ENCODE measurements at regions not wholly inside any gene's neighbourhood (a gene's known extent, or its start where the extent isn't known, plus 50 kb on each side); places are given as distances from the start of the nearest gene placed in this dataset.

DNA sequence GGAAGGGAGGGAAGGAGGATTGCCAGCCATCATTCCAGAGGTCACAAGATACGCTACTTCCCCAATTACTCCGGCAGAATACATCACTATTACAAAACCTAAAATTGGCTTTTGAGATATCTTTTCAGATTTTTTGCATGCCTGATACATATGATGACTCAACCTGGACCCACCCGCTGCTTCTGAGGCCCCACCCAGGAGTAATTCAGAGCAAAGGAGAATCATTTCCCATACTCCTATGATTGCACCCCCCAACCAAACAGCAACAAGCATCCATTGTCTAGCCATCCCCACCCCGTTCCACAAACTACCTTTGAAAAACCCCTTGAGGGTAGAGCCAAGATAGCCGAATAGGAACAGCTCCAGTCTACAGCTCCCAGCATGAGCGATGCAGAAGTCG, 163.5 kb upstream of the GJE1 start:
- no peaks in the 10 kb centered on the region for H3K36me3 Mint-ChIP-seq (ENCODE audit: low read depth, unreplicated experiment)
- Histone ChIP-seq H3K36me3 (ENCODE audit: insufficient read depth, low read length) (no peaks in the 10 kb centered on the region), H4K20me1 (ENCODE audit: insufficient read depth, low read length) (no peaks in the 10 kb centered on the region), H3K27ac (ENCODE audit: low read depth, low read length) (no peak overlapping the region), H3K9me3 (ENCODE audit: insufficient read depth, low read depth, low read length) (no peaks in the 10 kb centered on the region), H3K4me3 (ENCODE audit: insufficient read depth, low read depth, low read length) (no peak overlapping the region), H2AFZ (ENCODE audit: low read depth, low read length) (no peak overlapping the region), H3K4me1 (ENCODE audit: insufficient read depth, low read length) (no peaks in the 10 kb centered on the region), H3K9ac (ENCODE audit: low read length) (no peak overlapping the region), H3K79me2 (ENCODE audit: insufficient read depth, low read length) (no peaks in the 10 kb centered on the region), H3K27me3 (ENCODE audit: insufficient read depth, low read length) (no peaks in the 10 kb centered on the region), H3K4me2 (ENCODE audit: low read length) (peak overlapping the region; percentile 5)
- no peak for TF ChIP-seq EZH2 (IDR thresholded peaks at IDR 0.05; ENCODE audit: insufficient read depth, low read length)
- TF ChIP-seq, protein P1, sequence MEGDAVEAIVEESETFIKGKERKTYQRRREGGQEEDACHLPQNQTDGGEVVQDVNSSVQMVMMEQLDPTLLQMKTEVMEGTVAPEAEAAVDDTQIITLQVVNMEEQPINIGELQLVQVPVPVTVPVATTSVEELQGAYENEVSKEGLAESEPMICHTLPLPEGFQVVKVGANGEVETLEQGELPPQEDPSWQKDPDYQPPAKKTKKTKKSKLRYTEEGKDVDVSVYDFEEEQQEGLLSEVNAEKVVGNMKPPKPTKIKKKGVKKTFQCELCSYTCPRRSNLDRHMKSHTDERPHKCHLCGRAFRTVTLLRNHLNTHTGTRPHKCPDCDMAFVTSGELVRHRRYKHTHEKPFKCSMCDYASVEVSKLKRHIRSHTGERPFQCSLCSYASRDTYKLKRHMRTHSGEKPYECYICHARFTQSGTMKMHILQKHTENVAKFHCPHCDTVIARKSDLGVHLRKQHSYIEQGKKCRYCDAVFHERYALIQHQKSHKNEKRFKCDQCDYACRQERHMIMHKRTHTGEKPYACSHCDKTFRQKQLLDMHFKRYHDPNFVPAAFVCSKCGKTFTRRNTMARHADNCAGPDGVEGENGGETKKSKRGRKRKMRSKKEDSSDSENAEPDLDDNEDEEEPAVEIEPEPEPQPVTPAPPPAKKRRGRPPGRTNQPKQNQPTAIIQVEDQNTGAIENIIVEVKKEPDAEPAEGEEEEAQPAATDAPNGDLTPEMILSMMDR (IDR thresholded peaks at IDR 0.05; ENCODE audit: insufficient read depth, low read depth, low read length): no peak
- peak; percentile 10 for DNase-seq (ENCODE audit: low read depth)
- no peak overlapping the region for H3K4me3 Mint-ChIP-seq (ENCODE audit: unreplicated experiment)
- no peaks in the 10 kb centered on the region for H3K27me3 Mint-ChIP-seq (ENCODE audit: low read depth, unreplicated experiment)
- no peaks in the 10 kb centered on the region for H3K9me3 Mint-ChIP-seq (ENCODE audit: unreplicated experiment)
- H3K4me1 Mint-ChIP-seq (ENCODE audit: low read depth, unreplicated experiment): no peaks in the 10 kb centered on the region
- no peak overlapping the region for H3K27ac Mint-ChIP-seq (ENCODE audit: unreplicated experiment)
- FAIRE-seq: no peak

DNA sequence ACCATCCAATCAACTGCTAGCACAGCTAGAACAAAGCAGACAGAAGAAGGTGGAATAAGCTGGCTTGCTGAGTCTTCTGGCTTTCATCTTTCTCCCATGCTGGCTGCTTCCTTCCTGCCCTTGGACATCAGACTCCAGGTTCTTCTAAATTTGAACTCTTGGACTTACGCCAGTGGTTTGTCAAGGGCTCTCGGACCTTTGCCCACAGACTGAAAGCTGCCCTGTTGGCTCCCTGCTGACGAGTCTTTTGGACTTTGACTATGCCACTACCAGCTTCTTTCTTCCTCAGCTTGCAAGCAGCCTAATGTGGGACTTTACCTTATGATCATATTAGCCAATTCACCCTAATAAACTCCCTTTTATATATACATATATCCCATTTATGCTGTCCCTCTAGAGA, 164.1 kb upstream of the GJE1 start:
- Mint-ChIP-seq H3K4me1 (ENCODE audit: low read depth, unreplicated experiment) (no peaks in the 10 kb centered on the region), H3K4me3 (ENCODE audit: unreplicated experiment) (no peak overlapping the region), H3K27me3 (ENCODE audit: low read depth, unreplicated experiment) (no peaks in the 10 kb centered on the region), H3K27ac (ENCODE audit: unreplicated experiment) (no peak overlapping the region), H3K9me3 (ENCODE audit: unreplicated experiment) (no peaks in the 10 kb centered on the region), H3K36me3 (ENCODE audit: low read depth, unreplicated experiment) (no peaks in the 10 kb centered on the region)
- DNase-seq (ENCODE audit: low read depth): no peak
- no peak for FAIRE-seq
- H3K36me3 ChIP-seq (ENCODE audit: insufficient read depth, low read length): no peaks in the 10 kb centered on the region
- TF ChIP-seq EZH2 (IDR thresholded peaks at IDR 0.05; ENCODE audit: insufficient read depth, low read length): no peak
- TF ChIP-seq, protein P1 (IDR thresholded peaks at IDR 0.05; ENCODE audit: insufficient read depth, low read depth, low read length): no peak
- H4K20me1 ChIP-seq (ENCODE audit: insufficient read depth, low read length): no peaks in the 10 kb centered on the region
- no peak overlapping the region for H3K9ac ChIP-seq (ENCODE audit: low read length)
- H3K27ac ChIP-seq (ENCODE audit: low read depth, low read length): no peak overlapping the region
- no peak overlapping the region for H2AFZ ChIP-seq (ENCODE audit: low read depth, low read length)
- no peak overlapping the region for H3K4me3 ChIP-seq (ENCODE audit: insufficient read depth, low read depth, low read length)
- H3K9me3 ChIP-seq (ENCODE audit: insufficient read depth, low read depth, low read length): no peaks in the 10 kb centered on the region
- no peak overlapping the region for H3K4me2 ChIP-seq (ENCODE audit: low read length)
- no peaks in the 10 kb centered on the region for H3K79me2 ChIP-seq (ENCODE audit: insufficient read depth, low read length)
- H3K27me3 ChIP-seq (ENCODE audit: insufficient read depth, low read length): no peaks in the 10 kb centered on the region
- no peaks in the 10 kb centered on the region for H3K4me1 ChIP-seq (ENCODE audit: insufficient read depth, low read length)

DNA sequence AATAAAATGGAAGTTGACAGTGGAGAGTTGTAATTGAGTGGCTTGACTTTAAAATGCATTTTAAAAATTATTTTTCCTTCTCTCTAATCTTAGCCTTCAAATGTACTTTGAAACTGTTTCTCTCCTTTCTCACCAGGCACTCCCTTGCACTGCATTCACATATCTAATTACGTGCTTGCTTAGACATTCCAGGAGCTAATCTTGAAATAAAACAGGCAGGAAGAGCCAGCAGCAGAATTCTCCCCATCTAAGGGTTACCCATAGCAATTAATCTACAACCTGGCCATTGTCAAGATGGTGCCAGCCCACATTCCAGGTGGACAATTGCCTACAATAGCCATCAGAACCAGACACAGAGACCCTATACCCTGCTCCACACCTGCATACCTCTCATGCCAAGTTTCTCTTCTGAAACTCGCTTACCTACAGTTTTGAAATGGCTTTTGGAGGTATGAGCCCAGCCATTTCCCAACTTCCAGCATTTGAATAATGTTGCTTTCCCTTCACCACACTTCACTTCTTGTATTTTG, 167.6 kb upstream of the GJE1 start:
- FAIRE-seq (no peak), DNase-seq (ENCODE audit: low read depth) (no peak)
- Histone ChIP-seq H3K79me2 (ENCODE audit: insufficient read depth, low read length) (no peaks in the 10 kb centered on the region), H3K4me2 (ENCODE audit: low read length) (no peak overlapping the region), H3K27ac (ENCODE audit: low read depth, low read length) (no peak overlapping the region), H3K4me1 (ENCODE audit: insufficient read depth, low read length) (no peaks in the 10 kb centered on the region), H2AFZ (ENCODE audit: low read depth, low read length) (no peak overlapping the region), H3K36me3 (ENCODE audit: insufficient read depth, low read length) (no peaks in the 10 kb centered on the region), H3K9ac (ENCODE audit: low read length) (no peak overlapping the region), H3K9me3 (ENCODE audit: insufficient read depth, low read depth, low read length) (no peaks in the 10 kb centered on the region), H3K4me3 (ENCODE audit: insufficient read depth, low read depth, low read length) (no peak overlapping the region), H3K27me3 (ENCODE audit: insufficient read depth, low read length) (no peaks in the 10 kb centered on the region), H4K20me1 (ENCODE audit: insufficient read depth, low read length) (no peaks in the 10 kb centered on the region)
- Mint-ChIP-seq H3K4me1 (ENCODE audit: low read depth, unreplicated experiment) (no peaks in the 10 kb centered on the region), H3K9me3 (ENCODE audit: unreplicated experiment) (no peaks in the 10 kb centered on the region), H3K4me3 (ENCODE audit: unreplicated experiment) (no peak overlapping the region), H3K27ac (ENCODE audit: unreplicated experiment) (no peak overlapping the region), H3K36me3 (ENCODE audit: low read depth, unreplicated experiment) (no peaks in the 10 kb centered on the region), H3K27me3 (ENCODE audit: low read depth, unreplicated experiment) (no peaks in the 10 kb centered on the region)
- TF ChIP-seq, protein P1 (IDR thresholded peaks at IDR 0.05; ENCODE audit: insufficient read depth, low read depth, low read length): no peak
- no peak for TF ChIP-seq EZH2 (IDR thresholded peaks at IDR 0.05; ENCODE audit: insufficient read depth, low read length)
